Stimulated activated naive CD8-positive, alpha-beta T cell treated with anti-CD3 and anti-CD28 coated beads, Interleukin-15, Interleukin-2, amounts not matched to agents 100 U/mL and 50 U/mL, for 24 hours (primary cell): ENCODE measurements at regions not wholly inside any gene's neighbourhood (a gene's known extent, or its start where the extent isn't known, plus 50 kb on each side); places are given as distances from the start of the nearest gene placed in this dataset.
"Not testable (repeated sequence)": the region's sequence is repeated elsewhere in the genome, so short reads cannot be mapped to it uniquely, and the experiment has no call there.

Experiments used
- ATAC-seq: fragments of 150-1000 bp; cut with Tn5 transposase; one replicate; pipeline ENCODE4 v1.10.0; 2021
- DNase-seq: peaks from one replicate; pipeline ENCODE4 v3.0.0; 2021

DNA sequence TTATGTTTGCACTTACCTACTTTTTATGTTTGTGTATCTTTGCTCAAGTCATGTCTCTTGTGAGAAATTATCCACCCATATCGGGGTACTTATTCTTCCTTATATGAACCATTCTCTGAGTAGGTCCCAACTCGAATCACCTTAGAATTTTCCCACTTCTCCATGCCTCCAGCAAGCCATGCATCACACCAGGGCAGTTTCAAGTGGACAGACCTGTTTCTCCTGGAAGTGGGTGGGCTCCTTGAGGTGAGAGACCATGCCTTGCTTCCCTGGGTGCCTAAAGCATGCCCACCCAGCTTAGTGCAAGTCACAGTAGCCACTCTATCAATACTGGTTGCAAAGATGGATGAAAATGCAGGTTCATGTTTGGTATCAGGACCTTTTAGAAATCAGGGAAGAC, 187.2 kb downstream of the KIT start:
- DNase-seq (no peak), ATAC-seq (no peak)

DNA sequence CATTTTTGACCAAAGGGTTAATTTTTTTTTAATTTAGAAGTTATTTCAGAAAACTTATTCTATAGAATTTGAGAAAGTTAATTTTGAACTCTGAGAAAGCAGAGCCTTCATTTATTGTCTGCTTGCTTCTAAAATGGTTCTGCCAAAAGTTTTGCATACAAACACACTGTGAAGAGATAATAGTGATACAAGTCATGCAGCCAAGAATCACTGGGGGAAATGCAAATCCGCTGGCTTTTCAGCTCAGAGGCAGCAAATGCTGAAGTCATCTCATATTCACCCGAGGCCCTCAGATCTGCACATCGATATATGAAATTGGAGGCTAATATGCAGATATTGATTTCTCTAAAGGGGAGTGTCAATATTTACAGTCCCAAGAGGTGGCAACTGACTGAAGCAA, 186.2 kb downstream of the KIT start:
- ATAC-seq (no peak), DNase-seq (no peak)

DNA sequence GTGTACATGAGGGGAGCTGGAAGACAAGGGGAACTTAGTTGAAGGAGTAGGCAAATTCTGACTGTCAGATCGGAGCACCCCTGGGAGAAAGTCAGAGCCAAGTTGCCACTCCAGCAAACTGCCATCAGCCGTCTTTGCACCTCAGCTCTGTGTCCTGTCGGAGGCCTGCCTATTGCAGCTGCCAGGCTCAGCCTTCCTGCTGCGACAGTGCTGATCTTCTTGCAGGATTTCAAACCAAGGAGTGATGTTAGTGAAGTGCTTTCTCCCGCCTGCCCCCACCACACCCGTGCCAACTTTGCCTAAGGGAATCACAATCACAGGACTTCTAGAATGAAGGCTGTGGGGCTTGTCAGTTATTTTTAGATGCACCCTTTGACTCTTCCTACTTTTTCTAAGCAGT, 185.3 kb downstream of the KIT start:
- no peak for DNase-seq

DNA sequence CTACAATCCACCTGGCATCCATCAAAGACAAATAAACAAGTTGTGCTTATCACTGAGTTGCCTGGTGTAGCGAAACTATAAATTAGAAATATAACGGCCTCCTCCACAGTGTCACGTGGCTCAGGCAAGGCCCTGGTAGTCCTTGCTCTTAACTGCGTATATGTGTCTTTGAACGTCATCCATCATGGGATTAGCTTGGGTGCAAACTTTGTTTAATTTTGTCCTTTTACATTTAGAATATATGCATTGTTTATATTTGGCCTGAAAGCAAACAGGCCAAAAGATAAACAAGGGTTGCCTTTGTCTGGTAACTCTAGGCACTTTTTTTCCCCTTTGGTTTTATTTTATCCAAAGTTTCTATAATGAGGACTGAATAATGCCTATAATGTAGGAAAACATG, 184.9 kb downstream of the KIT start:
- no peak for DNase-seq
- ATAC-seq = no peak

More for the DNA sequence above, 185.3 kb downstream of the KIT start:
- ATAC-seq = no peak

DNA sequence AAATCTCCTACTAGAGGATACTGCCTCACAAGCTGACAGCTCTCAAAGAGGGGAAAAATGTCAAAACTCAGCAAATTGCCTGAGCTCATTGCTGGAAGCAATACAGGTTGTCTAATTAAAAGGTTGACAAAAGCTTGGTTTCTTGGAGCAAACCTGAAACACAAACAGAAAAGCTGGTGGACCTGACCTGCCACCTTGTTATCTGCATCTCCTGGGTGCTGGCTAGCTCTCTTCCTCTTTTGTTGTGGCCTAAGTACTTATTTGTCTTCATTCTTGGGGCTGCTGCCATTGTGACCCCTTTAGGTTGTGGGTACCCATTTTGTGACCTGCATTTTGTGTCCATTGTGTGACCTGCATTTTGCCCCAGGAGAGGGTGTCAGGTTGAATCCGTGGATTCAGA, 184.5 kb downstream of the KIT start:
- DNase-seq (no peak), ATAC-seq (no peak)

DNA sequence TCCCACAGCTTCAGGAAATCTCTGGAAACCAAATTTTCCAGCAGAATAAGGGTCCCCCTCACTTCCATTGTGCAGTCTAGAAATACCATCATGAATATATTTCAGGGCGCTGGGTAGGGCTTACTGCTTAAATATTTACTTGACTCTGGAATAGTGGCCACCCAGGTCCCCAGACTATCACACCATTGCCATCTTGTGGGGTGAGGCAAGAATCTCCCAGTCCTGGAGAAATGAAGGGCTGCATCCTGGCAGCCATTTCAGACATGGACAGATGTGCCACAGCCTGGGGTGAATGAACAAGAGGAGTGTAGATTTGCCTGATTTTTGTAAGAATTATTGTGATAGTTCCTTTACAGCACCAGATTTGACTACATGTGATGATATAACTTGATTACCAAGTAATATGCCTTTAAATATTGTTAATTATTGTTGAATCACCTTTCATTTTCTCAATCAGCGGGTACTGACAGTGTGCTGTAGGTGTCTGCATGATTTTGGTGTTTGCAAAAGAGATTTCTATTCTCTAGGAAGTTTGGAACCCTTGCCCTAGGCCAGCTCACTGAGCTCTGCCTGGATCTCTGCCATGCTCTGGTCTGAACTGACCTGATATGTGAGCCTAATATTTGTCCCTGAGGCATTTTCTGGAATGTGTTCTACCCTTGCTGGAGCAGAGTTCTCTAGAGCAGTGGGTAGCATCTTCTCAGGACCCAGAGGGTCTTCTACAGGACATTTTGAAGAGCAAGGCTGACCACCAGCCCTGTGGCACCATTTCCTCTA, 183.4 kb downstream of the KIT start:
- ATAC-seq = no peak
- no peak for DNase-seq

DNA sequence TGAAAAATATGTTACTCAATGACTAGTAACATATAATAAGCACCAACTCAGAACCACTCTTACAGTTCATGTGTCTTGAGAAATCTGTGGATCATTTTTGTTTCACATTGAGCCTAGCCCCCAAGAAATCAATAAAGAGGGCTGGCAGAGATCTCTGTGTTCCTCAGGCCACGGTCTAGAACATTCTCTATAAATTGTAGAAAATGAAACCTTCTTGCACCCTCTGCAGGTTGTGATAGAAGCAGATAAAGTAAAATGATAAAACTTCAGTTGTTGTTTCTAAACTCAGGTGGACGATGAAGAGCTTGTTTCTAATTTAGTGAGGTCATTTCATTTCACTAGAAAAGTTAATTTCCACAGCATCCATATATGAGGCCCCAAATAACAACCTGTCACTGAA, 182.7 kb downstream of the KIT start:
- ATAC-seq (no peak), DNase-seq (no peak)

DNA sequence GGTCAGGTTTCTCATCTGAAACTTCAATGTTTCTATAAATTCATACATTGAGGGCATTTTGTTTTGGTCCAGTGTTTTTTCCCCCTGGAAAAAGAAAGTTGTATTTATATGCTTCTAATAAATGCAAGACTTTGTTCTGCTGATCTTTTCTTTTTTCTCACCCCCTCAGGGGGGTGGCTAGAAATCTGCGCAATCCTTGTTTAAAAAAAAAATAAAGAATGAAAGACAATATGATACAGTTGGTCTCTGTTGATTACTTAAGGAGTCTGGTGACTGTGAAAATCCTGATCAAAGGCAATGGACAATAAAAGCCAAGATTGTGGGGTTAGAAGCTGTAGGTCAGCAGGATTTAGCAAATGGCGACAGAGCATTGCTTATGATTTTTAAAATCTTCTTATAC, 180.5 kb downstream of the KIT start:
- ATAC-seq = no peak
- DNase-seq = no peak

DNA sequence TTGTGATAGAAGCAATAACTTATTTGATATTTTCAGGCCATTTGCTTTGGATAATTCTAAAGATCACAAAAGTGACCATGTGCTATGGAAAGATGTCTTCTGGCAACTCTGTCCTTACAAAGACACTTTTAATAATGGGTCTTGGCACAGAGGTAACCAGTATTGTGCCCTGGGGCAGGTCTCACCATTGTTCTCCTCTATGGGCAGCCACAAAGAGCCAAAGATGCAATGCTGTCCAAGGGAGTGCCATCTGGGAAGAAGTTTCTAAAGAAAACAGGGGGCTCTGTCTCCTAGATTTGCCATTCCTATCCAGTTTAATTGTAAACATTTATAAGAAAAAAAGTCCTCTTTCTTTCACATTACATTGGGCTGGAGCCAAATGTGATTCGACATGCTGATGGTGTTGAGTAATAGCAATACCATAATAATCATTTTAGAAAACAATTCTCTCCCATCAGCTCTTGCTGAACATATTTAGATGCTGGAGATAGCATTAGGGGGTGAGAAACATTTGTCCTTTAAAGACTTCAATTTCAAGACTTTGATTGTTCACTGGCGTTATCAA, 179.9 kb downstream of the KIT start:
- no peak for ATAC-seq
- no peak for DNase-seq

DNA sequence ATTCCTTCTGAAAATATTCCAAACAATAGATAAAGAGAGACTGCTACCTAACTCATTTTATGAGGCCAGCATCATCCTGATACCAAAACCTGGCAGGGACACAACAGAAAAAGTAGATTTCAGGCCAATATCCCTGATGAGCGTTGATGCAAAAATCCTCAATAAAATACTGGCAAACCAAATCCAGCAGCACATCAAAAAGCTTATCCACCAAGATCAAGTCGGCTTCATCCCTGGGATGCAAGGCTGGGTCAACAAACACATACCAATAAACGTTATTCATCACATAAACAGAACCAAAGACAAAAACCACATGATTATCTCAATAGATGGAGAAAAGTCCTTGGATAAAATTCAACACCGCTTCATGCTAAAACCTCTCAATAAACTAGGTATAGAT, 170.6 kb downstream of the KIT start:
- ATAC-seq, DNase-seq: not testable (repeated sequence)

DNA sequence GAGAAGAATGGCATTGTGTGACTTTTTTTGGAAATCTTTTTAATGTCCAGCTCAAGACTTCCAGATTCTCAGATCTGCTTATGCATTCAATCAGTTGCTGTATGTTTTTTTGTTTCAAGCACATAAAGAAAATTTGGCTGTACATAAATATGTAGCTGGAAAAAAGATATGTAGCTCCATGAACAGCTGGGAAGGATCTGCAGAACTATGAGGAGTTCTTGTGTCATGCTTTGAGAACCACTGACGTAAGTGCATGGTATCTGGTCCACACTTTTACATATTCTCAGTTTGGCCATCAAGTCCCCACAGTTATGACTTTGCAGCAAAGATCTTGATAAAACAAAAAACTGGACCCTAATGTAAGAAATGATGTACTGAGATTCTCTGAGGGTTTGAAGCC, 165.9 kb downstream of the KIT start:
- no peak for ATAC-seq
- no peak for DNase-seq

DNA sequence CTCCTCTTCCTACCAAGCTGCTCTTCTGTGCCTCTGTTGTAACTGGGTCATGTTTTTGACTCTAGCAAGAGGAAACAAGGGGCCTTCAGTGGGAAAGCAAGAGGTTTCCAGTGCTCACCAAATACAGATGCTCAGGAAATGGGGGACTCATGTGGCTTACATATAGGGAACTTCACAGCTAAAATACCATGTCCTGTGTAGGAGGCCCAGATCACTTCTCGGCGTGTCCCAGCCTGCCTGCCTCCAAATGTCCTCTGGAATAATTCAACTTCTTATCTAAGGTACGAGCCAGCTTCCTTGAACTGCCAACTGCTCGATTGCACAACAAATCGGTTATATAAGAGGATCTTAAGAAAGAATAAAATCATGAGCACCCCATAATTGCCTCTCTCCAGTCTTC, 161.3 kb downstream of the KIT start:
- ATAC-seq (no peak), DNase-seq (no peak)

DNA sequence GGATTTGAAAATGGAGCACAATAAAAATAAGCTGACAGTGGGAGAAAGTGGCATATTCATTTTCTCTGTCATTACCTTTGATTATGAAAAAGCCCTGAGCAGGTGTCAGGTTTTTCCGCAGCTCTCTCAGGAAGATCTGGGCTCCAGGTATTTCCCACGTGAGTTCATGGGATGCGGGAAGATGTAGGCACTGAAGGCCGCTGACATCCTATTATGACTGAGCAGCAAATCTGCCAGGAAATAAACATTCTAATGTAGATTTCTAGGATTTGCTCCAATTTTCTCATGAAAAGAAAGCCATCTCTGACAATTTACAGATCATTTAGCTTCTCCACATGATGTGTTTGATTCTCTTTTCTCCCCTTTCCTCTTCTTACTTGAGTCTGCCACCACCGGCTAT, 160.7 kb downstream of the KIT start:
- ATAC-seq (no peak), DNase-seq (no peak)

DNA sequence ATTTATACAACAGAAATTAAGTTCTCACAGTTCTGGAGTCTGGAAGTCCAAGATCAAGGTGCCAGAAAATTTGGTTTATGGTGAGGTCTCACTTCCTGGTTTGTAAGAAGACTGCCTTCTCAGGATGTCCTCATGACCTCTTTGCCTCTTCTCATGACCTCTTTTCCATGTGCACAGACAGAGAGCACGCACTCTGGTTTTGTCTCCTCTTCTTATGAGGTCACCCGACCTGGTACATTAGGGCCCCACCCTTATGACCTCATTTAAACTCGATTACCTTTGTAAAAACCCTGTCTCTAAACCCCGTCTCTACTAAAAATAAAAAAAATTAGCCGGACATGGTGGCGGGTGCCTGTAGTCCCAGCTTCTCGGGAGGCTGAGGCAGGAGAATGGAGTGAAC, 155.9 kb downstream of the KIT start:
- ATAC-seq = no peak
- no peak for DNase-seq

DNA sequence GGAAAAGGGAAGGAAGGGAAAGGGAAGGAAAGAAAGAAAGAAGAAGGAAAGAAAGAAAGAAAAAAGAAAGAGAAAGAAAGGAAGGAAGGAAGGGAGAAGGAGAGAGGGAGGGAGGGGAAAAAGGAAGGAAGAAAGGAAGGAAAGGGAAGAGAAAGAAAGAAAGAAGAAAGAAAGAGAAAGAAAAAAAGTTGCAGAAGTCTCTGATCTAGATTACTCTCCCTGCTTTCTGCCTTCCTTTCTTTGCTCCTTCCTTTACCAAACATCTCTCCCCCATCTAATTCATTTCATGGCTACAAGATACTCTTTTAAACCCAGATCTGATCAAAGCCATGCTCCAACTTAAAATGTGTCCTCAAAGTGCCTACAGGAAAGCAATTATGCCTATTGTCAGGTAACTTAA, 148.6 kb downstream of the KIT start:
- DNase-seq (no peak), ATAC-seq (no peak)

DNA sequence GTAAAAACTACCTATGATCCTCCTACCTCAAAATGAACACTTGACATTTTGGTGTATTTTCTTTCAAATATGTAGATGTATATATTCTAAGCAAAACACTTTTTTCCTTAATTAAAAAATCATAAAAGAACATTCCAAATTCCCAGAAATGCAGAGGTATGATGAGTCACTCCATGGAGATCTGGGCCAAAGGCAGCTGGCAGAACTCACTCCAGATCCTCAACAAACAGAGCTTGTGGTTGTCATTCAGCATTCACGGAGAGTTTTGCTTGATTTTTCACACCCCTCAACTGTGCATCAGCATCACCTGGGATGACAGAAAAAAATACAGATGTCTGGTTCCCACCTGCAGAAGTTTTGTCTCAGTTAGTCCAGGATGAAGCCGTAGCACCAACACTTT, 144.6 kb downstream of the KIT start:
- ATAC-seq (no peak), DNase-seq (no peak)

DNA sequence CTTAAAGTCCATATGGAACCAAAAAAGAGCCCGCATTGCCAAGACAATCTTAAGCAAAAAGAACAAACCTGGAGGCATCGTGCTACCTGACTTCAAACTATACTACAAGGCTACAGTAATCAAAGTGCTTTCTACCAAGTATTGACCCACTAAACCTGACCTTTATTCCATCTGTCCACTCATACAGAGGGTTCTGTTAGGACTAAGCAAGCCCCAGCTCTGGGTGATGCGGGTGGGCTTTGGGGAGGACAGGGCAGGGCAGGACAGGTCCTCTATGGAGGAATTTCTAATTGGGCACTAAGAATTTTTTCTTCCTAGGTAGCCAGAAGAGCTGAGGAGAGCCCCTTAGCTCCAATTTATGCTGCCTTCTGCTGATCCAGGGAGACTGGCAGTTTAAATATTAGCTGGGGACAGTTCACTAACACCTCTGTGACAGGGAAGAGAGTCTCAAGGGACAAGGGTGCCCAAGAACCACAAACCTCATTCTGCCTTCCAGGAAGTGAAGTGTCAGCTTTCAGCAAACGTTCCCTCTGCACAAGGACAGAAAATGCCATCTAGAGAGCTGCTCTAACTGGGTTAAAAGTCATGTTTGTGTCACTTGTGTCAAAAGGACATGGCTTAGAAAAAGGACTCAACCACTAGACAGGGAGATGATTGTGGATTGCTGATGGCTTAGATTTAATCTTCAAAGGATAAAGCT, 143.2 kb downstream of the KIT start:
- no peak for DNase-seq
- peak; percentile 19 for ATAC-seq

DNA sequence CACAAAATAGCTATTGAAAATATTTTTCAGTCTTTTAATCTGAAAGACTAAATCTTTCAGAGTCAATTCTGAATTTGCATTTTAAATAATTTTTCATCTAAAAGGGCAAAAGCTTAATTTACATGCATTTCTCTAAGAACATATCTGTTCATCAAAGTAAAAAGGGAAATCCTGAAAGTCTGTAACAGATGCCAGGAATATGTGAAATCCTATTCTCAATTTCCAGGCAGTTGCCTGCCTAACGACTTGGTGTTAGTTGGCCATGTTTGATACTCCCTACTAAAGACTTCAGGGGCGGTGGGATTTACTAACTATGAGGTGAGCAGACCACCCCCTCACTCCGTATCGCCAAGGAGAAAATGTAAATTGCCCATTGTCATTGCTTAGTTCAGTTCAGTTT, 136.8 kb downstream of the KIT start:
- no peak for DNase-seq
- ATAC-seq = no peak

DNA sequence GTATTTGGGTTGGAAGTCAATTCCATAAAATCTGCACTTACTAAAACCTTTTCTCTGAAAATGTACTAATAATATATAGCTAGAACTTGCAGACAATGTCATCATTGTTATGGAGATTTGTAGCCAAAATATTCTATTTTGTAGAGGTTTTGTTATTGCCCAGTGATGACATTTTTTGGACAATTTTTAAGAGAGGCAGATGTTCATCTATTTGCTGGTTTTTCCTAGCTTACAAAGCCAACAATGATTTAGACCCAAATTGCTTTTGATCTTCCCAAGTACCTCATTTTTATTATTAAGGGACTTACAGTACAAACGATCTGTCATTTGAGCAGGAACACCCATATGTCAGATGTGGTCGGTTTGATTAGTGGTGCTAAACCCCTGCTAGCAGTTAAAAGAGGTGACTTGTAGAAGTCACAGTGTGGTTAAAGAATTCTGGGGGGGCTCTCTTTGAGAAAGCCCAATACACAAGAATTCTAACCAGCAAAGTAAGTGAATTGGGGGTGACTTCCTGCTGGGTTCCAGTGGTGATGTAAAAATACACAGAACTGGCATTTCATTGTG, 136.2 kb downstream of the KIT start:
- ATAC-seq = no peak
- no peak for DNase-seq
